ENCODE measurements at regions not wholly inside any gene's neighbourhood (a gene's known extent, or its start where the extent isn't known, plus 50 kb on each side); places are given as distances from the start of the nearest gene placed in this dataset.

- TF ChIP-seq CTCF (IDR thresholded peaks at IDR 0.05; ENCODE audit: low read length) = no peak
- no peak for TF ChIP-seq EZH2 (optimal IDR thresholded peaks at IDR 0.05; ENCODE audit: low read depth, low read length)
Observed at GRCh38 chr5:40150896-40151295, 528.8 kb upstream of the PTGER4 start.

Data from MM.1S (cell line).